Erythroblast (primary cell): ENCODE measurements at regions not wholly inside any gene's neighbourhood (a gene's known extent, or its start where the extent isn't known, plus 50 kb on each side); places are given as distances from the start of the nearest gene placed in this dataset.

Experiments
- DNase-seq, 2 experiments: peaks; one replicate each; lab custom pipeline; 2025; lab: John Stamatoyannopoulos, UW
- GATA1 ChIP-seq: IDR thresholded peaks from 2 replicates; pipeline ENCODE4 v1.6.1; 2011; ENCODE audit warnings: low read depth, mild to moderate bottlenecking, control low read depth, low read length, moderate library complexity
- POLR2A ChIP-seq: IDR thresholded peaks from 2 replicates; pipeline ENCODE4 v1.6.1; 2011; ENCODE audit warnings: mild to moderate bottlenecking, low read length

DNA sequence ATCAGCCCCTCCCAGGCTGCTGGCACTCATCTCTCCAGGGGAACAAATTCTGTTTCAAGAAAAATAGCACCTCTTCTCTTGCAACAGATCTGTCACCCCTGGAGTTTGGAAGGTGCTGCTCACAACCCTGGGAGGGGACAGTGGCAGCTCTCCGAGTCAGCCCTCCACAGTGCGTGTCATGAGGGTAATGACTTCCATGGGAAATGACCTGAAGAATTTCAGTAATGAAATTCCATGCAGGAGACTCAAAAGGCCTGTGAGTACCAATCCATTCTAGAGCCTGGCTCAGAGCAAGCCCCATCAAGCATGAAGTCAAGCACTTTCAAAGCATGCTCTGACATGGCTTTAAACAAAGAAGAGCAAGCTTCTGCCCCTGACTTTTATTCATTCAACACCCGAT, 276.3 kb upstream of the PARD3B start:
- TF ChIP-seq GATA1, result no peak
- TF ChIP-seq POLR2A, result no peak
- DNase-seq, result no peak

- TF ChIP-seq GATA1 (no peak), POLR2A (no peak)
- DNase-seq, result no peak
These were observed 273.2 kb upstream of the PARD3B start for GRCh38 chr2:204272089-204272488.

DNA sequence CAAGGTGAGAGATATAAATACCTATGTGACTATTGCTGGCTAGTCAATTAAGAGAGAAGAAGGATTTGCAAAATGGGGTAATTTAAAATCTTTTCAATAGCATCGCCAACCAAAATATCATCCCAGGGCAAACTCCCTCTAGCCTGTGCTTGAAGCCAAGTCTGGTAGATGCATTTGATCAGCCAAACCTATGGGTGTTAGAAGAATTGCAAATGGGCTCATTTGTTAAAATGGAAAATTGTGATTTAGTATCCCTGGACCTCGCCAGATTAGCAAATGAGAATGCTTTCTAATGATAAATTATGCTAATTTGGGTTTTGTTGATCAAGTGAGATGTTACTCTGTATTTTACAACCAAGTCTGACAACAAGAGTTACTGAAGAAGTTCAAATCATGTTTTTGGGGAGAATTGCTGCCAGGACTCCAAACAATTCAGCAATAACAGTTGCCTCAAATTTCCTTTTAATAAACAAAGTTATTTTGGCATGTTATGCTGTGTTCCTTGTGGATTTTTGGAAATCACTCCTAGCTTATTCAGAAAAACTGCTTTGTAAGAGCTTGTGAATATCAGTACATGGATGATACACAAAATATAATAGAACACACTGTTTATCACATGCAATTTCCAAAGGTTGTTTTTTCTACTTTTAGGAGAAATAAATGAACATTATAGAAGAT, 272.5 kb upstream of the PARD3B start:
- TF ChIP-seq GATA1 (no peak), POLR2A (no peak)
- no peak for DNase-seq

DNA sequence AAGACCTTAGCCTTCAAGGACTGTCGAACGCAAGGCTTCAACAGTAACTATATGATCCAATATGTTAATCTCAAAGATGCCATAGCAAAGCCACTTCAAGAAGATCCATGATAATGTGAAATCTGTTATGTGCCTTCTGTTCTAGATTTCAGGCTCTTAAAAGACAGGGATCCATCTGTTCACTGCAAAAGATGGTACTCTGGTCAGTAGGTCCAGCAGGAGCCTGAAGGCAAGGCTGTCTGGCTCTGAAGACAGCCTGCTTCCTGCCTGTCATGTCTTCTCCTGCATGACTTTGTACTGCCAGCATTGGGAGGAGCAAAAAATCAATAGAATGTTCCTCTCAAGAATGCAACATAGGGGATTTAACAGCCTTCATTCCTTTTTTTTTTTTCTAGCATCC, 270.8 kb upstream of the PARD3B start:
- TF ChIP-seq POLR2A (no peak), GATA1 (no peak)
- DNase-seq, result no peak

DNA sequence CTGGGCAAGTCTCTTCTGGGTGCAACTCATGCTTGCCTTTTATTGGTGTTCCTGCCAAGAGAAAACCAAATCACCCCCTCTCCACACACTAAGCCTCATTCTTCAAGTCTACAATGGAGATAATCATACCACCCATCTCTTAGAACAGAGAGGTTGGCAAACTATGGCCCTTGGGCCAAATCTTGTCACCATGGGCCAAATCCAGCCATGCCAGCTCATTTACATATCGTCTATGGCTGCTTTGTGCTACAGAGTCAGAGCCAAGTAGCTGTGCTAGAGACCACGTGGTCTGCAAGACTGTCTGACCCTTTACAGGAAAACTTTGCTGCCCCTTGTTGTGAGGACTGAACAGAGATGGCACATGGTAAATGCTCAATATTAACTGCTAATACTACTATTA, 270.3 kb upstream of the PARD3B start:
- TF ChIP-seq POLR2A (no peak), GATA1 (no peak)
- no peak for DNase-seq

GRCh38 chr2:204277226-204277625, 268.0 kb upstream of the PARD3B start:
- TF ChIP-seq POLR2A (no peak), GATA1 (no peak)
- DNase-seq, result no peak

GRCh38 chr2:204278454-204278853, 266.8 kb upstream of the PARD3B start:
- DNase-seq, result no peak
- TF ChIP-seq POLR2A, result no peak
- TF ChIP-seq GATA1, result no peak

DNA sequence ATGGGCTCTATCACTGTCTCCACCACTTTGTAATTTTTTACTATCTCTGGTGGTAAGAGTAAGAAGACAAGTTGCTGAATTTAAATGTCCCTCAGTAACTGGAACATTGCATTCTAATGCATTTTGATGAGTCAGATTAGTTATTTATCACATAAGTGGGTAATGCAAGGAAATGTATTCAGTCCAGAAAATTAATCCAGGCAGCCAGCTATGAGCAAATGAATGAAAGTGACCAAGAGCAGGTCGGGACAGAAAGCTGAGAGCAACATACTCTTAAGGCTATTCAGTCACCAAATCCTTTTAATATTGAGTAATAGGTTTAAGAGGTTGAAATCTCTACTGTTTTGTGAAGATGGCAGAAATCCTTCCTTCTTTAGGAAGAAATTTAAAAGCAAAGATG, 265.5 kb upstream of the PARD3B start:
- DNase-seq, result no peak

DNA sequence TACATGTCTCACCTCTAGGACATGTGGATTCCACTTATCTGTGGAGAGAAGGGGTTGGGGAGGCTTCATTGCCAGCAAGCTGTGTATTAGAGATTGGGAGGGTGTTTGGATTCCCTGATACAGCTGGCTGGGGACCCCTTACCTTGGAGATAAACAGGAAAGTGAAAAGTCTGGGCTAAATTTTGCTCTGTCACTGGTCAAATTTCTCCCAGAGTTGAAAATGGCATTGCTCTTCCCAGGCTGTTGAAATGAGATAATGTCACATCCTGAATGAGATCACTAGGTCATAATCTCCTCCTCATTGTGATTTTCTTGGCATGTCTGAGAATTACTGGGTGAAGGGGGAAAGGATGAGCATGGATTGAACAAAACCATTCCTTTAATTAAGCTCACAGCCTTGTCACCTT, 265.0 kb upstream of the PARD3B start:
- no peak for TF ChIP-seq POLR2A
- TF ChIP-seq GATA1, result no peak
- no peak for DNase-seq

More for the DNA sequence above, 265.5 kb upstream of the PARD3B start:
- no peak for TF ChIP-seq POLR2A
- TF ChIP-seq GATA1, result no peak

- no peak for DNase-seq
- TF ChIP-seq POLR2A (no peak), GATA1 (no peak)
These were observed 263.2 kb upstream of the PARD3B start for GRCh38 chr2:204282081-204282480.

- TF ChIP-seq GATA1 (no peak), POLR2A (no peak)
- DNase-seq, result no peak
These were observed 262.8 kb upstream of the PARD3B start for GRCh38 chr2:204282525-204282924.

- TF ChIP-seq POLR2A, result no peak
- no peak for TF ChIP-seq GATA1
- no peak for DNase-seq
These were observed 256.2 kb upstream of the PARD3B start for GRCh38 chr2:204289066-204289465.

GRCh38 chr2:204292439-204292838, 252.8 kb upstream of the PARD3B start:
- DNase-seq, result no peak
- TF ChIP-seq POLR2A (no peak), GATA1 (no peak)

- no peak for TF ChIP-seq POLR2A
- no peak for DNase-seq
These were observed 251.2 kb upstream of the PARD3B start for GRCh38 chr2:204293884-204294747.

DNA sequence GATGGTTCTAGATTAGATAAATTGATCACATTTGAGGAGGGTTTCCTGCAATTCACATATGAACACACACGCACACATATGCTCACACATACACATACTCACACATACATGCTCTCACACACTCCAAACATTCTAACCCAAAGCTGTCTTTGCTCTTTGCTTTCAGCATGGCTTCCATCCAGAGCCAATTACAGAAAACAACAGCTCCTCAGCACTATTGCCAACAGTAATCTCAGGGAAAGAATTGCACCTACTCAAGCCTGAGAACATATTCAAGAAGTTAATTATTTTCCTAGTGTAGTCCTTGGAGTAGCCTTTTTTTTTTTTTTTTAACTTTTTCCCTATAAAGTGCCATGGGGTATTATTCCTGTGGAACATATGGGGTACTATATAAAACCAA, 246.9 kb upstream of the PARD3B start:
- TF ChIP-seq GATA1 (no peak), POLR2A (no peak)

More for the DNA sequence above, 246.9 kb upstream of the PARD3B start:
- DNase-seq, result no peak
